HG03457 (cell line): ENCODE measurements at regions not wholly inside any gene's neighbourhood (a gene's known extent, or its start where the extent isn't known, plus 50 kb on each side); places are given as distances from the start of the nearest gene placed in this dataset.

ENCODE experiments used
- ATAC-seq: cut with Tn5 transposase; IDR thresholded peaks from one replicate; pipeline ENCODE4 v1.9.1; 2021; ENCODE audit warnings: moderate number of reproducible peaks; ENCODE audit not compliant: unreplicated experiment

GRCh38 chr6:119584088-119584487 lies 234.5 kb upstream of the MAN1A1 start:
- ATAC-seq: no peak

DNA sequence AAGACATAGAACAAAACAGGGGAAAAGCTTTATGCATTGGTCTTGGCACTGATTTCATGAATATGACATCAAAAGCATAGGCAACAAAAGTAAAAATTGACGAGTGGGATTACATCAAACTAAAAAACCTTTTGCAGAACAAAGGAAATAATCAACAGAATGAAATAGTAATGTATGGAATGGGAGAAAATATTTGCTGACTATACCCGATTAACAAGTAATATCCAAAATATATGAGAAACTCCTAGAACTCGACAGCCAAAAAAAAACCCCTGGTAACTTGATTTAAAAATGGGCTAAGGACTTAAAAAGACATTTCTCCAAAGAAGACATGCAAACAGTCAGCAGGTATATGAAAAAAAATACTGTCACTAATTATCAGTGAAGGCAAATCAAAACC lies 231.7 kb upstream of the MAN1A1 start:
- no peak for ATAC-seq

- ATAC-seq: no peak
These were observed 226.2 kb upstream of the MAN1A1 start for GRCh38 chr6:119575721-119576120.

DNA sequence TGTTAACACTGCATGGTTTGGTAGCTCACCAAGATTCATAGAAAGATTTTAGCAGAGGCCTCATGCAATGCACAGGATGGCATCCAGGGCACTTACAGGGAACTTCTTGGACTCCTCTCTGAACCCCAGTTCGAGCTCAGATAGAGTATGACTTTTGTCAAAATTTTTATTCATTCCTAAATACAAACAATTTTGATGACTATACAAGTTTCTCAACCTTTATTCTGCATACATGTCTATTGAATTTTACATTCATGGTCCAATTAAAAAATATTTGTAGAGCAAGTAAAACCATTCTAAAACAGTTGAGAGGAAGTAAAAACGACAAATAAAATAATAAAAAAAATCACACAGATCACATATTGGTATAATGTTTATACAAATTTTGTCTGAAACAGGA lies 219.0 kb upstream of the MAN1A1 start:
- no peak for ATAC-seq

DNA sequence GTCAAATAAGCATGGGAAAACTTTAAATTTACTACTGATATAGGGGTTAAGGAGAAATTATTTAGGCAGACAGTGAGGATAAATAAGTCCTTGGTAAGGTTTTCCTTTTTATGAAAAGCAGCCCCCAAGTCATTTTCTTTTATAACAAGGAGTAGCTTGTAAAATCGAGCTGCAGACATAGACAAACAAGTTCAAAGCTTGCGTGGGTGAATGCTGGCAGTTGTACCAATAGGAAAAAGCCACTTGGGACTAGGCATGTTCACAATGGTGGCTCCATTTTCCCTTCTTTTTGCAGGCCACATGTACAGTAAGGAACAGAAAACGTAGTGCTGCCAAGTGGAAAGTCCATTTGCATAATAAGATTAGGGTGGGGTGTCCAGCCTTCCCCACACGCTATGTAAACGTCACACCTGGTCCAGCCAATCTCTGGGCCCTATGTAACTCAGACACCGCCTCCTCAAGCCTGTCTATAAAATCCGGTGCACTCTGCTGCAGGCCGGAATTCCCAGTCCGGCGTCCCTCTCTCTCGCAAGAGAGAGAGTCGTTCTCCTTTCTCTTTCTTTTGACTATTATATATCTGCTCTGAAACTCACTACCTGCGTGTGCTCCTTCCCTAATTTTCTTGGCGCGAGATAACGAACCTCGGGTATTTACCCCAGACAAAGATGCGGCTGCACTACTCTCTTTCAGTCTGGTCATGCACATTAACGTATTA lies 217.1 kb upstream of the MAN1A1 start:
- ATAC-seq: no peak

DNA sequence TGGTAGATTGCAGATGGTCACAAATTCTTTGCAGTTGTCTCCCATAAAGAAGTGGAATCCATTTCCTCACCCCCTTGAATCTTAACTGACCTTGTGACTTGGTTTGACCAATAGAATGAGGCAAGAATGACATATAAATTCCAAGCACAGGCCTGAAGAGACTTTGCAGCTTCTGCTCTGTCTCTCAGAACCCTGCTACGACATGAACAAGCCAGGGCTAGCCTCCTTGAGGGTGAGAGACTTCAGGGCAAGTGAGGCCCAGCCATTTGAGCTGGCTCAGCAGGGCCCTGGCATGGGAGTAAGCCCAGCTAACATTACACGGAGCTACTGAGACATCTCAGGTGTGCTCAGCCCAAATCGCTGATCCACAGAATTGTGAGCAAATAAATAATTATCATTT lies 216.3 kb upstream of the MAN1A1 start:
- no peak for ATAC-seq

DNA sequence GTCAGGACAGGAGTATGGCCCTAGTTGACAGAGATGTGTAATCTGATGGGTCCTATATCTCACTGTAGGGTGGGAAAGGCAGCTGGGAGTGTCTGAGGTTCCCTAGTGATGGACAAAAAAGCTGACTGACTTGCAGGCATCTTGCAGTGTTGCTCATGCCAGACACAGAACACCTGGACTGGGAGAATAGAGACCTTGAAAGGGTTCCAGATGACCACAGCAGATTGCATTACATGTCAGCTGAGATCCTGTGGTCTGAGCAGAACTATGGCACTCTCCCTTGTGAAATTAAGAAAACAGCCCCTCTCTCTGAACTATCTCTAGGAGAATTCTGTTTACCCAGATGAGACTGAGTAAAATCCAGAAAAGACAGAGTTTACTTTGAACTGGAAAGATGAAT lies 212.6 kb upstream of the MAN1A1 start:
- ATAC-seq: no peak

- ATAC-seq: no peak
These were observed 210.0 kb upstream of the MAN1A1 start for GRCh38 chr6:119559586-119559985.

- ATAC-seq: no peak
These were observed 207.7 kb upstream of the MAN1A1 start for GRCh38 chr6:119557239-119557638.

GRCh38 chr6:119552021-119552420 lies 202.5 kb upstream of the MAN1A1 start:
- ATAC-seq: no peak

DNA sequence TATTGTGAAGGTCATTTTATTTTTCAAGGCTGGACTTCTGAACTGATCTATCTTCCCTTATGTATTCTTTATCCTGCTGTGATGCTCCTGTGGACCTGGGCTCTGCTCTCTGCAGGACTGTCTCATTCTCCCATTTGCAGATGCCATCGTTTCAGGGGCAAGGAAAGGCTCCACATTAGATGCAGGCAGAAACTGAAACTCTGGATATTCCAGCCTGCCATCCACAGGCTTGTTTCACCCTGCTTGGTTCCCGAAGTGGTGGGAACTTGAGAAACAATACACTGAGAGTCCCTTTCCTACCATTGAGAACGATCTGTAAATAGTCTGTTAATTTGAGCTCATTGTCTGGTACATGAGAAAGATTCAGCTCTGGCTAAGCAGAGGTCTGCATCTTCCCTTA lies 197.5 kb upstream of the MAN1A1 start:
- ATAC-seq: no peak

GRCh38 chr6:119545245-119545644 lies 195.7 kb upstream of the MAN1A1 start:
- no peak for ATAC-seq

GRCh38 chr6:119544325-119545175 lies 195.0 kb upstream of the MAN1A1 start:
- no peak for ATAC-seq

- no peak for ATAC-seq
These were observed 193.8 kb upstream of the MAN1A1 start for GRCh38 chr6:119543332-119543731.

DNA sequence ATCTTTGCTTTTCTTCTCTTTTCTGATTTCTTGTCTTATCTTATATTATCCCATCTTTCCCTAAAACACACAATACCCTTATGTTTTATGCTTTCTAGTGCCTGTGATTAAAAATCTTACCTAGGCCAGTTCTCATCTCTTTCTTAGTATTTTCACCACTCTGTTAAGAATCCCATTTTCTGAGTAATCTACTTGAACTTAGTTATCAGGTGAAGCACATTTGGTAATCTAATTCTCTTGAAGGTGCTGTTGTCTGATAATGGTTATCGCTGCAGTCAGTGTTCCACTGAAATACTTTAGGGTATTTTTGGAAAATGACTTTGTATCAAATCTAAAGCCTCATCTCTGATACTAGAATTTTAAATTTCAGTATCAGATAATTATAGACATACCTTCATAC lies 192.5 kb upstream of the MAN1A1 start:
- ATAC-seq: no peak

DNA sequence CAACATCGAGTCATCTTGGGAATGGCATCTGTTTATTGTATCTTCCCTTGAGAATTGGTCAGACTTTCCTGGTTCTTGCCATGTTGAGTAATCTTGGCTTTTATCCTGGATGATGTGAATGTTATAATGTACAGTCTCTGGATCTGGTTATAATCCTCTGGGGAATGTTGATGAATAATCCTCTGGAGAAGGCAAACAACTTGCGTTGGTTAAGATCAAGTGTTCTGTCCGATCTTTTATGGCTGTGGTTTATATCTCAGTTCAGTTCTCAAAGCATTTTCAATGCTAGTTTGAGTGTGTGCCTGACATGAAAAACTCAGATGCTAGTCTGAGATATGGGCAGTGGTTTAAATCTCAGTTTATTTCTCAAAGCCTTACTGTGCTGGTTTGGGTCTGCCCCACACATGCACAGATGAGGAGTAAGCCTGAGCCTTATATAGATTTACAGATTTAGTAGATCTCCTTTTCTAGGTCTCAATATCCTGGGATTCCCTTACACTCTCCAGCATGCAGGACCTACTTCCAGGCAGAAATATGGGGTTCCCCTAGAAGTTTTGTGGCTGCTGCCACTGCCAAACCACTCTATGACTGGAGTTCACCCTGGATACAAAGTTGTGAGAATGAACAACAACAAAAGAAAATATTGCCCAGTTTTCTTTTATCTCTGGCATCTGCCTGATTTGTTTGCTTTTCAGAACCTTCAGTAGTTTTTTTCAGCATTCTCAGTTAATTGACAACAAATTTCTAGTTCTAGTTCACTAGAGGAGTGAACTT lies 191.8 kb upstream of the MAN1A1 start:
- no peak for ATAC-seq

DNA sequence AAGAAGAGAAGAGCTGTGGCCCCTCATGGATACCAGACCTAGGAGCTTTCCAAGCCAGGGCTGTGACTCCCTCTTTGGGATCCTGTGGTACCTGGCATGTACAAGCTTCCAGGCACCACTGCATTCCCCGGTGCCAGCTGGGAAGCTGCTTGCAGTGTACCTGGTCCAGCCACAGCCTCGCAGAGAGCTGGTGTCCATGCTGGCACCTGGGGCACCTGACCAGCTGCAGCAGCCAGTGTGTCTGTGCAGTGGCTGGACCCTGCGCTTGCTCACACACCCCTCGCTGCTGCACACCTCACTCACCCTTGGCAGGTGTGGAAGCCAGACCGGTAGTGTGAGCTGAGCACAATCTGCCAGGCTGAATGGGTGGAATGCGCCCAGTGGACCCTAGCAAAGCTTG lies 190.9 kb upstream of the MAN1A1 start:
- ATAC-seq: no peak

DNA sequence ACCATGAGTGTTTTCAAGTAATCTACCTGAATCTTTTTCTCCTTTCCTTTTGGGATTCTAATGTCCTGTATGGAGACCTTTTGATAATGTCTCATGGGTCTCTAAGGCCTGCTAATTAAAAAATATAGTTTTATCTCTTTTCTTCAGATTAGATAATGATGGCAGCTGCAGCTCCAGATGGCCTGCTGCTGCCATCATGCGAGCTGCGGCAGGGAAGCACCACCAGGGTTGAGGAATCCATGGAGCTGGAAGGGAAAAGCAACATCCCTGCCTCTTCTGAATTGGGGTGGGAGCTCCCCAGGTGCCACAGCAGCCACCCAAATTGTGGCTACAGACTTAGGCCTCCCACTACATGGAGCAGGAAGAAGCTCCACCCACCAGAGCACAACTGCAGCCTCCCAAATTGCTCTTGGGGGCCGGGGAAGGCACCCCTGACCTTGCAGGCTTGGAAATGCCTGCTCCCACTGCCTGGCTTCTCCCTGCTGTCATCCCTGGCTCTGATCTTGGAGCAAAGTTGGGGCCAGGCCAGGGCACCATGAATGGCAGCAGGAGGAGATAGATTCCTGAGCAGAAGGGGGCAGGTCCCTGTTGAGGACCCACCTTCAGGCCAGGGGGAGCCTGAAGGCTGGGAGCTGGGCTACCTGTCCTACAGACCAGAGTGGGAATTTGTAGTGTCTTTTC lies 189.6 kb upstream of the MAN1A1 start:
- no peak for ATAC-seq

- no peak for ATAC-seq
These were observed 187.1 kb upstream of the MAN1A1 start for GRCh38 chr6:119536666-119537065.

- no peak for ATAC-seq
These were observed 185.8 kb upstream of the MAN1A1 start for GRCh38 chr6:119535332-119535731.
